ENCODE measurements at regions not wholly inside any gene's neighbourhood (a gene's known extent, or its start where the extent isn't known, plus 50 kb on each side); places are given as distances from the start of the nearest gene placed in this dataset.

DNA sequence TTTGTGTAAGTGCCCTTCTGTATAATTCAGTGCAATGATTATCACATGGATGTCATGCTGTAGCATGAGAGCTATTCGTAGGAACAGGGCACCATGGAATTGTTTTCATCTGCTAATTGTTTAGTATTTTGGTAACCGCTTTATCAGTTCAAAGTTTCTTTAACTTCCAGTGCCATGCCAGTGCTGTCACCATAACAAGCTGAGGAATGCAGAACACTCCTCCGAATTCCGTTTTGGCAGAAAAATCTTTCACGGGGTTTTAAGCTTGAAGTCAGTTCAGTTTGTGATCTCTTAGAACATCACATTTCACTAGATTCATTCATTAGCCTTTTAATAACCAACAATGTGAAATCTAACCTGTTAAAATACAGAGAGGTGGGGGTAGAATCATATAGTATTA is 117.2 kb upstream of the SEMA3C start:
- TF ChIP-seq, protein P1, sequence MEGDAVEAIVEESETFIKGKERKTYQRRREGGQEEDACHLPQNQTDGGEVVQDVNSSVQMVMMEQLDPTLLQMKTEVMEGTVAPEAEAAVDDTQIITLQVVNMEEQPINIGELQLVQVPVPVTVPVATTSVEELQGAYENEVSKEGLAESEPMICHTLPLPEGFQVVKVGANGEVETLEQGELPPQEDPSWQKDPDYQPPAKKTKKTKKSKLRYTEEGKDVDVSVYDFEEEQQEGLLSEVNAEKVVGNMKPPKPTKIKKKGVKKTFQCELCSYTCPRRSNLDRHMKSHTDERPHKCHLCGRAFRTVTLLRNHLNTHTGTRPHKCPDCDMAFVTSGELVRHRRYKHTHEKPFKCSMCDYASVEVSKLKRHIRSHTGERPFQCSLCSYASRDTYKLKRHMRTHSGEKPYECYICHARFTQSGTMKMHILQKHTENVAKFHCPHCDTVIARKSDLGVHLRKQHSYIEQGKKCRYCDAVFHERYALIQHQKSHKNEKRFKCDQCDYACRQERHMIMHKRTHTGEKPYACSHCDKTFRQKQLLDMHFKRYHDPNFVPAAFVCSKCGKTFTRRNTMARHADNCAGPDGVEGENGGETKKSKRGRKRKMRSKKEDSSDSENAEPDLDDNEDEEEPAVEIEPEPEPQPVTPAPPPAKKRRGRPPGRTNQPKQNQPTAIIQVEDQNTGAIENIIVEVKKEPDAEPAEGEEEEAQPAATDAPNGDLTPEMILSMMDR (IDR thresholded peaks at IDR 0.05; ENCODE audit: low read length) = no peak
- no peak for TF ChIP-seq EZH2 (IDR thresholded peaks at IDR 0.05; ENCODE audit: borderline replicate concordance, low read length)

Measured in OCI-LY1 (cell line).